VCaP (cell line): ENCODE measurements at regions not wholly inside any gene's neighbourhood (a gene's known extent, or its start where the extent isn't known, plus 50 kb on each side); places are given as distances from the start of the nearest gene placed in this dataset.

ENCODE experiments used
- H3K27ac ChIP-seq: fragments of 450-650 bp; 2 replicates; pipeline ENCODE4 v1.5.1; 2017
- CTCF ChIP-seq: fragments of 450-650 bp; conservative IDR thresholded peaks from 2 replicates; pipeline ENCODE4 v1.5.1; 2017; ENCODE audit warnings: mild to moderate bottlenecking, moderate library complexity

GRCh38 chr19:28425046-28425931 is 787.7 kb downstream of the UQCRFS1 start:
- H3K27ac ChIP-seq: no peak overlapping the region

GRCh38 chr19:28424662-28425045 is 788.3 kb downstream of the UQCRFS1 start:
- TF ChIP-seq CTCF: no peak
- no peak overlapping the region for H3K27ac ChIP-seq

More at GRCh38 chr19:28425046-28425931, 787.7 kb downstream of the UQCRFS1 start:
- TF ChIP-seq CTCF: no peak

- no peak for TF ChIP-seq CTCF
These were observed 788.9 kb downstream of the UQCRFS1 start for GRCh38 chr19:28424077-28424476.

GRCh38 chr19:28422791-28423650 is 789.9 kb downstream of the UQCRFS1 start:
- no peak for TF ChIP-seq CTCF
- no peak overlapping the region for H3K27ac ChIP-seq

More at GRCh38 chr19:28424077-28424476, 788.9 kb downstream of the UQCRFS1 start:
- H3K27ac ChIP-seq: no peak overlapping the region

- H3K27ac ChIP-seq: no peak overlapping the region
- no peak for TF ChIP-seq CTCF
These were observed 790.9 kb downstream of the UQCRFS1 start for GRCh38 chr19:28422046-28422445.

- TF ChIP-seq CTCF: no peak
- H3K27ac ChIP-seq: no peak overlapping the region
These were observed 792.0 kb downstream of the UQCRFS1 start for GRCh38 chr19:28420811-28421550.
